GM12874 (cell line): ENCODE measurements at regions not wholly inside any gene's neighbourhood (a gene's known extent, or its start where the extent isn't known, plus 50 kb on each side); places are given as distances from the start of the nearest gene placed in this dataset.

Experiments used
- TF ChIP-seq, protein P1 (sequence below): IDR thresholded peaks from 2 replicates; pipeline ENCODE4 v1.5.1; 2011; ENCODE audit warnings: low read depth, mild to moderate bottlenecking, control low read depth, low read length, moderate library complexity; ENCODE audit not compliant: insufficient read depth

DNA sequence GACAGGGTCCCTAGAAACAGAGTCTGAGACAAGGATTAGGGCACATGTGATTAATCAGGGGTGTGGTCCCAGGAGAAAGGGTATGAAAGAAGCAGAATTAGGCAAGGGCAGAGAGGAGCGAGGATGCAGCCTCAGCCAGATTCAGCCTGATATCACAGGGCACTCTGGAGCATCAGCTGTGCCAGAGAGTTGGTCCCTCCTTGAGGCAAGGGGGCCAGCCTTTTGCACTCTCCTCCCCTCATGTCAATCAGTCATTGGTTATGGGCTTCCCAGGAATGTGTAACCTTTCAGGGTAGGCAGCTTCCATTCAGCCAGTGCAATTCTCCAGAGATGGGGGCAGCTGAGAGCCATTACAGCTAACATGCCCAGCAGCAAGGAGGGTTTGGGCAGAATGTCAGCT lies 152.6 kb upstream of the LHX1 start:
- TF ChIP-seq, protein P1, sequence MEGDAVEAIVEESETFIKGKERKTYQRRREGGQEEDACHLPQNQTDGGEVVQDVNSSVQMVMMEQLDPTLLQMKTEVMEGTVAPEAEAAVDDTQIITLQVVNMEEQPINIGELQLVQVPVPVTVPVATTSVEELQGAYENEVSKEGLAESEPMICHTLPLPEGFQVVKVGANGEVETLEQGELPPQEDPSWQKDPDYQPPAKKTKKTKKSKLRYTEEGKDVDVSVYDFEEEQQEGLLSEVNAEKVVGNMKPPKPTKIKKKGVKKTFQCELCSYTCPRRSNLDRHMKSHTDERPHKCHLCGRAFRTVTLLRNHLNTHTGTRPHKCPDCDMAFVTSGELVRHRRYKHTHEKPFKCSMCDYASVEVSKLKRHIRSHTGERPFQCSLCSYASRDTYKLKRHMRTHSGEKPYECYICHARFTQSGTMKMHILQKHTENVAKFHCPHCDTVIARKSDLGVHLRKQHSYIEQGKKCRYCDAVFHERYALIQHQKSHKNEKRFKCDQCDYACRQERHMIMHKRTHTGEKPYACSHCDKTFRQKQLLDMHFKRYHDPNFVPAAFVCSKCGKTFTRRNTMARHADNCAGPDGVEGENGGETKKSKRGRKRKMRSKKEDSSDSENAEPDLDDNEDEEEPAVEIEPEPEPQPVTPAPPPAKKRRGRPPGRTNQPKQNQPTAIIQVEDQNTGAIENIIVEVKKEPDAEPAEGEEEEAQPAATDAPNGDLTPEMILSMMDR = no peak

DNA sequence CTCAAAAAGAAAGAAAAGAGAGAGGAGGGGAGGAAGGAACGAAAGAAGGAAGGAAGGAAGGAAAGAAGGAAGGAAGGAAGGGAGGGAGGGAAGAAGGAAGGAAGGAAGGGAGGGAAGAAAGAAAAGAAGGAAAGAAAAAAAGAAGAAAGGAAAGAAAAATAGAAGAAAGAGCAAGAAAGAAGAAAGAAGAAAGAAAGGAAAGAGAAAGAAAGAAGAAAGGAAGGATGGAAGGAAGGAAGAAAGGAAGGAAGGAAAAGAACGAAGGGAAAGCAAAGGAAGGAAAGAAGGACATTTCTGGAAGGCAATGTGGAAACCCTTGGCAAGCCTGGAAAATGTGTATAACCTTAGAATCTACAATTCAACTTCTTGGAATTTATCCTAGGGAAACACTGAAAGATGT lies 150.4 kb upstream of the LHX1 start:
- TF ChIP-seq, protein P1 = no peak

DNA sequence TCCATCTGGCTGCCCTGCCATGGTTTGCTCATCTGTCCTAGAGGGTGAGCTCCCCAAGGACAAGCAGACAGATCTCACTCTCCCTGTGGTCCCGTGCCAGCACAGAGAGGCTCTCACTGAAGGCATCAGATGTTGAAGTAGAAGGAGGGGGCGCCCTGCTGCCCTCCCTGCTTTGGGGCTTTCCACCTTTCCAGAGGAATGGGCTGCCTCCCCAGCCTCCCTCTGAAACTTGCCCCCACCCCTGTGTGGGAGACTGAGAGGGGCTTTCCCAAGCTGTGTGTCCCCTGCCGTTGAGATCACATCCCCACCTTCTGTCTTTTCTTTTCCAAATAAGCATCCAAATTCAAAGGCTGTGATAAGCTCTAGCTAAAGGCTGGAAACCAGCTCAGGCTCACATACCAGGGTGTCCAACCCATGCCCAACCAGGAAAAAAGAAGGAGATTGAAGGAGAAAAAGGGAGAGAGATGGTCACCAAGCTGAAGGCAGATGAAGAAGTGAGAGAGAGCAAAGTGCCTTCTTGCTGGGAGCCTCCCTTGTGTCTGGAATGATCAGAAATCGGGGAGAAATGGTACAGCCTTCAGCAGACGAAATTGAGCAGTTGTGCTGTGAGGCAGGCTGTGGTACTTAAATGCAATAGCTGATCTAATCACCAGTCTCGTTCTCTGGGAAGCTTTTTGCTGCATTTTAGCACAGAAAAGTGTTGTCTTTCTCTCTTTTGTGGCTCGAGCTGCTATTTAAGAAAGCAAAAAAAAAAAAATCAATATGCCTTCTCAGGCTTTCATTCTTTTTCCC lies 145.9 kb upstream of the LHX1 start:
- TF ChIP-seq, protein P1 = no peak

DNA sequence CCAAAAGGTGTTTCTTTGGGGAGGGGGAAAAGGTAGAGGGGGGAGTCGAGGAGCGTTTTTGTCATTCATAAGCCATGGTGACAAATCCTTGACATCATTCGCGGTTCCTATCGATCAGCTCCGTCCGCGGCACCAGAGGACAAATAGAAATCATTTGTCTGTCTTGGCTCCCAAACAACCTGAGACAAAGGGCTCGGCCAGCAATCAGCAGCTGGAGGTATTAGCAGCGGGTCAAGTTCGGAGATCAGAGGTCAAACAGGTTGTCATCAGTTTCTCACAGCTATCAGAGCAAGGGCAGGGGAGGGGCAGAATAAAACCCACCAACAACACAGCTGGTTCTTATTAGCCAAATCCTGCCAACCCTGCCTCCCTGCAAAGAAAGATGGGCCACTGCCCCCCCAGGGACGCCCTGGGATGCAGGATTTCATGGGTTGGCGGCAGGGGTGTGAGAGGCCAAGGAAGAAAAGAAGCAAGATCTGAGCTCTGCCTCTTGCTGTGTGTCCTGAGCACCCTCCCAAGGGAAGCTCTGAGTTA lies 145.3 kb upstream of the LHX1 start:
- TF ChIP-seq, protein P1 = no peak

GRCh38 chr17:36792849-36793248 lies 144.4 kb upstream of the LHX1 start:
- TF ChIP-seq, protein P1 = no peak

DNA sequence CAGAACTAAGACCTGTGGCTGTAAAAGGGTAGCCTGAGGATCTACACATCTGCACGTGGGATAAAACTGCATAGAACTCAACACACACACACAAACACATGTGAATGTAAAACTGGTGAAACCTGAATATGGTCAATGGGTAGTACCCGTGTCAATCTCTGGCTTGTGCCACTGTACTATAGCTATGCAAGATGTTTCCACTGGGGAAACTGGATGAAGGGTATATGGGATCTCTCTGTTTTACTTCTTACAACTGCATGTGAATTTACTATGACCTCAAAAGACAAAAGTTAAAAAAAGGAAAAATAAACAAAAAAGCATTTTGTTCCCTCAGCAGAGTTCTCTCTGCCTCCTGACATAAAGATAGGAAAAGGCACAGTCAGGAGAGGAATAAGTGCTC lies 143.3 kb upstream of the LHX1 start:
- TF ChIP-seq, protein P1 = no peak

GRCh38 chr17:36807496-36808179 lies 129.6 kb upstream of the LHX1 start:
- TF ChIP-seq, protein P1 = no peak
